ENCODE measurements at regions not wholly inside any gene's neighbourhood (a gene's known extent, or its start where the extent isn't known, plus 50 kb on each side); places are given as distances from the start of the nearest gene placed in this dataset.
"Not testable (repeated sequence)": the region's sequence is repeated elsewhere in the genome, so short reads cannot be mapped to it uniquely, and the experiment has no call there.

GRCh38 chr6:27136978-27137814, 110.3 kb upstream of the PRSS16 start:
- no peak for DNase-seq (ENCODE audit: low read depth in 2 of 2)

- DNase-seq (ENCODE audit: low read depth in 2 of 2) = no peak
Observed at GRCh38 chr6:27138406-27138805, 109.1 kb upstream of the PRSS16 start.

- DNase-seq (ENCODE audit: low read depth in 2 of 2) = no peak
Observed at GRCh38 chr6:27138837-27139755, 108.4 kb upstream of the PRSS16 start.

GRCh38 chr6:27139756-27140579, 107.5 kb upstream of the PRSS16 start:
- DNase-seq (ENCODE audit: low read depth in 2 of 2) = no peak

- no peak for DNase-seq (ENCODE audit: low read depth in 2 of 2)
Observed at GRCh38 chr6:27140999-27141528, 106.4 kb upstream of the PRSS16 start.

- no peak for DNase-seq (ENCODE audit: low read depth in 2 of 2)
Observed at GRCh38 chr6:27141529-27142015, 105.9 kb upstream of the PRSS16 start.

- not testable (repeated sequence) for DNase-seq (ENCODE audit: low read depth in 2 of 2)
Observed at GRCh38 chr6:27143020-27143388, 104.5 kb upstream of the PRSS16 start.

- DNase-seq (ENCODE audit: low read depth in 2 of 2) = no peak
Observed at GRCh38 chr6:27143474-27144026, 104.0 kb upstream of the PRSS16 start.

GRCh38 chr6:27144740-27145079, 102.8 kb upstream of the PRSS16 start:
- DNase-seq (ENCODE audit: low read depth in 2 of 2) = no peak

- DNase-seq (ENCODE audit: low read depth in 2 of 2) = no peak
Observed at GRCh38 chr6:27145731-27146455, 101.6 kb upstream of the PRSS16 start.

GRCh38 chr6:27146456-27146705, 101.1 kb upstream of the PRSS16 start:
- DNase-seq (ENCODE audit: low read depth in 2 of 2) = not testable (repeated sequence)

- peak in 1 of 2 donors; percentile 49 for DNase-seq (ENCODE audit: low read depth in 2 of 2)
Observed at GRCh38 chr6:27146706-27147505, 100.6 kb upstream of the PRSS16 start.

- DNase-seq (ENCODE audit: low read depth in 2 of 2) = no peak
Observed at GRCh38 chr6:27148404-27148795, 99.1 kb upstream of the PRSS16 start.

GRCh38 chr6:27149150-27149549, 98.4 kb upstream of the PRSS16 start:
- no peak for DNase-seq (ENCODE audit: low read depth in 2 of 2)

GRCh38 chr6:27154696-27155095, 92.8 kb upstream of the PRSS16 start:
- no peak for DNase-seq (ENCODE audit: low read depth in 2 of 2)

- DNase-seq (ENCODE audit: low read depth in 2 of 2) = no peak
Observed at GRCh38 chr6:27156874-27157458, 90.5 kb upstream of the PRSS16 start.

GRCh38 chr6:27157459-27158315, 89.8 kb upstream of the PRSS16 start:
- DNase-seq (ENCODE audit: low read depth in 2 of 2) = peak; percentile 67 to 68

- no peak for DNase-seq (ENCODE audit: low read depth in 2 of 2)
Observed at GRCh38 chr6:27158316-27158643, 89.2 kb upstream of the PRSS16 start.

- DNase-seq (ENCODE audit: low read depth in 2 of 2) = no peak
Observed at GRCh38 chr6:27159725-27160124, 87.8 kb upstream of the PRSS16 start.
